K562 (cell line): ENCODE measurements at regions not wholly inside any gene's neighbourhood (a gene's known extent, or its start where the extent isn't known, plus 50 kb on each side); places are given as distances from the start of the nearest gene placed in this dataset.

ENCODE experiments used
- MAFG ChIP-seq: fragments of 450-650 bp; conservative IDR thresholded peaks from 2 replicates; pipeline ENCODE4 v1.6.1; 2016; ENCODE audit warnings: missing genetic modification characterization, missing compliant biosample characterization
- REST ChIP-seq, 2 experiments: fragments of 450-650 bp; formaldehyde crosslinking in 1 of 2; IDR thresholded peaks; 2 replicates each; pipeline versions ENCODE4 v1.4.0 to v1.6.1; 2014 to 2020; ENCODE audit warnings: mild to moderate bottlenecking in 2 of 2, borderline replicate concordance in 1 of 2, low read depth in 1 of 2
- TCF7 ChIP-seq: sonication (generic); IDR thresholded peaks from 2 replicates; pipeline ENCODE4 v1.6.1; 2016; ENCODE audit warnings: antibody characterized with exemption, borderline replicate concordance
- TF ChIP-seq, protein P1 (sequence below): sonication (generic); formaldehyde crosslinking; IDR thresholded peaks from 2 replicates; pipeline ENCODE4 v1.8.0; 2022; ENCODE audit warnings: mild to moderate bottlenecking, low read depth, missing genetic modification reagents

GRCh38 chr17:71494062-71494855, 626.6 kb upstream of the SOX9 start:
- no peak for TF ChIP-seq MAFG (tag)
- TF ChIP-seq, protein P1, sequence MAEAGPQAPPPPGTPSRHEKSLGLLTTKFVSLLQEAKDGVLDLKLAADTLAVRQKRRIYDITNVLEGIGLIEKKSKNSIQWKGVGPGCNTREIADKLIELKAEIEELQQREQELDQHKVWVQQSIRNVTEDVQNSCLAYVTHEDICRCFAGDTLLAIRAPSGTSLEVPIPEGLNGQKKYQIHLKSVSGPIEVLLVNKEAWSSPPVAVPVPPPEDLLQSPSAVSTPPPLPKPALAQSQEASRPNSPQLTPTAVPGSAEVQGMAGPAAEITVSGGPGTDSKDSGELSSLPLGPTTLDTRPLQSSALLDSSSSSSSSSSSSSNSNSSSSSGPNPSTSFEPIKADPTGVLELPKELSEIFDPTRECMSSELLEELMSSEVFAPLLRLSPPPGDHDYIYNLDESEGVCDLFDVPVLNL (CRISPR knock-in tag) = no peak
- TF ChIP-seq TCF7 = no peak
- TF ChIP-seq REST (IDR thresholded peaks at IDR 0.05; ENCODE audit: borderline replicate concordance) = no peak
- TF ChIP-seq REST (CRISPR knock-in tag; IDR thresholded peaks at IDR 0.05; ENCODE audit: low read depth) = no peak
